HG03280 (cell line): ENCODE measurements at regions not wholly inside any gene's neighbourhood (a gene's known extent, or its start where the extent isn't known, plus 50 kb on each side); places are given as distances from the start of the nearest gene placed in this dataset.

Experiments
- ATAC-seq: cut with Tn5 transposase; IDR thresholded peaks from one replicate; pipeline ENCODE4 v1.9.1; 2021; ENCODE audit warnings: mild to moderate bottlenecking, moderate library complexity; ENCODE audit not compliant: unreplicated experiment

DNA sequence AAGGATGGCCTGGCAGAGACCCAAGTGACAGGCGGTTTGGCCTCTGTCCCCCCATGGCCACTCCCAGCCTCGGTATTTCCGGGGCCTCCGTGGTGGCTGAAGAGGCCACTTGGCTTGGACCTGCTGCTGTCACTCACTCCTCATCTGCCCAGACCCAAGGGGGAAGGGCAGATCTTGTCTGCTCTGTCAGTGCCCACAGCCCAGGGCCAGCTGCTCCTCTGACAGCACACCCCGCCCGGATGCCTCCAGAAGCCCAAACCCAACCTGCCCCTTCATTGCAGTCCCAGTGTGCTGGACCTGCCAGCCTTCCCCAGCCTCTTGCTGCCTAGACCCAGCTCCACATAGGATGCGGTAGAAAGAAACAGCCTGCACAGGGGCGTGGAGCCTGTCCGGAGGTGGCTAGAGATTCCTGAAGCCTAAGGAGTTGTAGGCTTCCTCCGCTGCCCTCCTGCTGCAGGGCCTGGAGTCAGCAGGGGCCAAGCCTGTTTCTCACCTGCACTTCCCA lies 52.0 kb downstream of the MAGEF1 start:
- no peak for ATAC-seq

DNA sequence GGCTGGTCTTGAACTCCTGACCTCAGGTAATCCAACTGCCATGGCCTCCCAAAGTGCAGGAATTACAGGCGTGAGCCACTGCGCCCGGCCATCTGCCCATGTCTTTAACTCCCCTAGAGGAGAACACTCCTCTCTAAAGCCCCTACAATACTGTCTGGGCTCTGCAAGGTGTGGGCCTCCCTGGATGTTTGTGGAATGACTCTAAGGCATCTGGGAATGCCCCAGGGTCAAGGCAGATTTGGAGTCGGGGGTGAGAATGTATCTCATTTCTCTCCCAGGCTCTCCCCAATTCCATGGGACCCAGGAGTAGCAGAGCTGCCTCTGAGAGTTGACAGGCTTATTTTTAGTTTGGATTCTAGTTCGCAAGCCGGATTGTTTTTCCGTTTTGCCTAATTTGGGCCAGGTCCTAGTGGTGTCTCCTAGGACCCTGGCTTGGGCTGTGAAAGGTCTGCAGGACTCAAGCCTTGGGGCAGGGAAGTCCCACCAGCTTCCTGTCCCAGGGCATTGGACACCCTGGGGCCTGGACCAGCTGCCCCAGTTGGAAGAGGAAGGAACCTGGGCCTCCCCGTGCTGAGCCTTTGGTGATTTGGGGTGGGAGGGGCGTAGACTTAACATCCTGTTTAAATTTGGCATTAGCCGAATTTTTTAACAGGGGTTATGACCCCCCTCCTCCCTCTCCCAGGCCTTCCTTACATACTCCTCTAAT lies 53.5 kb downstream of the MAGEF1 start:
- no peak for ATAC-seq

DNA sequence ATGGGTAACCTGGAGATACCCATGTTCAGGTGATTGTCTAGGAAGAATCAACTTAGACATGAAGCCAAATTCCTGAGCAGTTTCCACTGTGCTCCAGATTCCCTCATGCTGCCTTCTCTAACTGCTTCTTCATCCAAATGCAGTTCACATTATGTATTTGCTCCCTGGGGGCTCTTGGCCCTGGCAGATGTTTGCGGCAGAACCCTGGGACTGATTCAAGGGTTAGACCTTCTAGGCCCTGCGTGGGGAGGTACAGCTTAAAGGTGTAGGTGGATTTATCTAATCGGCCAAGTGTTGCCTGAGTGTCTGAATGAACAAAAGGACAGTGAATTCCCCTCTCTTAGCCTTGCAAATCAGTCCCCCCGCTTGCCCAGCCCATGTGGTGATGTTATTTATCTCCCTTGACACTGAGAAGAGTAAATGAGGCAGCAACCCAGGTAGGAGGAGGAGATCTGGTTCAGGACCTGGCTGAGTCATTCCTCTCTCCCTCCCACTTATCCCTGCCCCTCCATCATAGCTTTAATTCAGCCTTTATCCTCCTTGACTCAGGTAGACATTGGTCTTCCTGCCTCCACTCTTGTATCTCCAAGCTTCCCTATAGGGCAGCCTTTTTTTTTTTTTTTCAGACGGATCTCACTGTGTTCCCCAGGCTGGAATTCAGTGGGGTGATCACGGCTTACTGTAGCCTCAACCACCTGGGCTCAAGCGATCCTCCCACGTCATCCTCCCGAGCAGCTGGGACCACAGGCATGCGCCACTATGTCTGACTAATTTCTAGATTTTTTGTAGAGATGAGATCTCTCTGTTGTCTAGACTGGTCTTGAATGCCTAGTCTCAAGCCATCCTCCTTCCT lies 54.8 kb downstream of the MAGEF1 start:
- peak; percentile 83 for ATAC-seq

DNA sequence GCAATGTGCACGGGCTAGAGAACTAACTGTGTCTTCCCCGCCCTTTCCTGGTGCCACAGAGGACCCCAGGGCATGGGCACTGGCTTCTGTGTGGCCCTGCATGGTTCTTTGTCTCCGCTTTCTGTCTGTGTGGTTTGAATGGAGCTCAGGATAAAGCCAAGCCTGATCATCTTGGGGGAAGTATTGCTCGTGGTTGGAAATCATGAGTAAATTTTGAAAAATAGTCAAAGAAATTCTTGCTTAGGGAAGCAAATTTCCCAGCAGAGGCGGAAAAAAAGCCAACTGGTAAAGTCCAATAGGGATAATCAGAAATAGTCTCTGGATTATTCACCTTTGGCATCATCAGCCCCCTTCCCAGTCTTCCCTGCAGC lies 55.4 kb downstream of the MAGEF1 start:
- no peak for ATAC-seq

DNA sequence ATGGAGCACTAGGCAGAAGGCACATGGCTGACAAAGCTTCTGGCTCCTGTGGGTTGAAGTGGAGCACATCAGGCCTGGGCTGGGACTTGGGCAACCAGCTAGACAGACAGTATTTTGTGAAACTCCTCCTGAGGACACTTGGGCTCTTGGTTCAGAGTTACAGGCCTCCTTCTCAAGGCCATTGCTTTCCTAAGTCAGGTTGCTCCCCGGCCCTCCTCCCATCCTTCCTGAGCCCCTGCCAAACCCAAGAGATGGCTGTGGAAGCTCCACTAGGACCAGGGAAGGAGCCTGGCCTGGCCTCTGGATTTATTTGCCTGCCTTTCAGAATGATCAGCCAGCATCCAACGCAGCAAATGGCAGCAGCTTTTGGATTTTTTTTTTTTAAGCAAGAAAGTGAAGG lies 56.3 kb downstream of the MAGEF1 start:
- ATAC-seq: no peak

DNA sequence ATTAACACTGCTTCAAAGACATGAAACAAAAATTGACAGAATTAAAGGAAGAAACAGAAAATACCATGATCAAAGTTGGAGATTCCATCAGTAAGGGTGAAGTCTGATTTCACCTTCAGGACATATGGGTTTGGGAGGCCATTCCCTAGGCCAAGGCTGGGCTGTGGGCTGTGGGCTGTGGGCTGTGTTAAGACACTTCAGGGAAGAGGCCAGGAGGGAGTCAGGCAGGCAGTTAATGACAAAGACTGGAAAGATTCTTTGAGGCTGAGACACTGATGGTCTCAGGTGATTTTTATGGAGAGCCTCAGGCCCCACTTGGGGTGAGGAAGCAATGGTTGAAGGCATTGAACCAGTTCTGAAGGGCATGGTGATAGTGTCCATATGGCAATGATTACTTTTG lies 57.5 kb downstream of the MAGEF1 start:
- no peak for ATAC-seq

DNA sequence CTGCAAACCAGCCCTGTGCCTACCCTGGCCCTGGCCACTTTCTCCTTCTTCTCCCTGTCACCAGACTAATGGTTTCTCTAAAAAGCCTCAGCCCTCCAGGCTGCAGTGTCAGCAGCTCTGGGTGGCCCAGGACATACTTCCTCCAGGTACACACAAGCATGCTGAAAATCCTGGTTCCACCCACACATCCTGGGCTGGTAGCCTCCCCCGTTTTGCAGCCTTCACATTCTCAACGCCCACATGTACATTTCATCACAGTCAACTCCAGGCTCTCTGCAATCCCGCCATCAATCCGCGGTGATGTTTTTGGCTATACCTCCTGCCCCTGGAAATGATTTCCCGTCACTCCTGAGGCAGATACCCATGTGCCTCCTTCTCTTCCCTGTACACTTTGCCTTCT lies 59.4 kb downstream of the MAGEF1 start:
- ATAC-seq: no peak

DNA sequence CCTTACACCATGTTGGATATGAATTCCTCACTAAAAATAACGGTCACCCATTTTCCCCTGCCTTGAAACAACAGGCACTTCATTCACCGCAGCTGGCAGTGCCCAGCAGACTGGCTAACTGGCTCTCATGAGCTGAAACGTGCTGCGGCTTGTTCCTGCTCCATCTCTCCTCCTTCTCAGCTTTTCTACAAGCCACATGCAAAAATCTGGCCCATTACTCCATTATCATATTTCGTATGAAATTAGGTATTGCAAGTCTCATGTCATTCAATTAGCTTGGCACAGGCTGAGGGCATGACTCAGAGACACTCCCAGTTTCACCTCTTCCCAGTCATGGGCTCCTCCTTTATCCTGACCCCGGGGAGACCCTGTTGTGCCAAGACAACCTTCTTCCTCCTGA lies 60.0 kb downstream of the MAGEF1 start:
- no peak for ATAC-seq

DNA sequence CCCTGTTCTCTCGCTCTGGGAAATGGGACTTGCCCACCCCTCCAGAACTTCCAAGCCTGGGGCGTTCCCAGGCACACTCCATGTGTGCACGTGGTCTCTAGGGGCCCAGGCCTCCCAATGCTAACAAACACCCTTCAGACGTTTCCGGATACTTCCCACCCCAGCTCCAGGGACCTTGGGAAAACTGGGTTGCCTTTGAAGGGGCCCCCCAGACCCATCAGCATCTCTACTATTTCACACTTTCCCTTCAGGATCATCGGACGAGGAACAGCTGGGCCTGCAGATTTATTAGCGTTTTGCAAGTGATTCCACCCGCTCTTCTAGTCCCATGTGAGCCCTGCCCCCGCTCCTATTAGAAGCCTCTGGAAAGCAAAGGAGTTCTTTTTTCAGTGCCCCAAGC lies 63.2 kb downstream of the MAGEF1 start:
- ATAC-seq: no peak

DNA sequence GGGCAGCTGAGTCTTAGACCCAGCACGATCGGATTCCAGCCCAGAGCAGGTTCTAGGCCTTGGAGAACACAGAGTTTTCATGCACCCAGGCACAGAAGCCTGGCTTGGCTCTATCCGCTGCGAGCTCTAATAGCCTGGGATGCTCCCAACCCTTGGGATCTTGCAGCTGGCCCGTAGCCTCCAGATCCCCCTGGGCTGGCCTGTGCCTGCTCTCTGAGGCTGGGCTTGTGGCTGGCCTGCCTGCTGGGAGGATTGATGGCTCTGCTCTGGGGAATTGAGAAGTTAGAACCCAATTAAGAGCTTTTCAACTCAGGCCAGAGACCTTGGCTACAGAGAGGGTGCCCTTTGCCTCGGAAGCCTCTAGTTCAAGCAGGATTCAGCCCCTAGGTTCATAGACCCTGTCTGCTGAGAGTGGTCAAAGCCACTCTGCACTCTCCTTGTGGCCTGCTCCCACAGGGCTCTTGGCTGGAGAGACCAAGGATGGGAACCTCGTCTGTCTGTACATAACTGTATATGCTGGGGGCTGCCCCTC lies 64.4 kb downstream of the MAGEF1 start:
- no peak for ATAC-seq

DNA sequence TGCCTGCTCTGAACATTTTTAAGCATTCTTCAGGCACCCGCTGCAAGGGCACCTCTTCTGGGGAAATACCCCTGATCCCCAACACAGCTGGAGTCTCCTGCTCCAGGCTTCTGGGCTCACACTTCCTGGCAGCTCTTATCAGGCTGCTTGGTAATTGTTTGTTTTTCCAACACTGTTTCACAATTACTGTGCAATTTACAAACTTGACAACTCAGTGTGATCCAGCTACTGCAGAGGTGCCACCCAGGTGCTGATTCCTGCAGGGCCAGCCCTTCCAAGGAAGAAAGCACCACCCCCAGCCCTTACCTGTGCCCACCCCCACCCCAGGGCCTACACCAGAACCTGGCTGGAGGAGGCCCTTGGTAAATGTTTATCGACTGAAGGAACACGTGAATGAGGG lies 66.5 kb downstream of the MAGEF1 start:
- ATAC-seq: no peak

DNA sequence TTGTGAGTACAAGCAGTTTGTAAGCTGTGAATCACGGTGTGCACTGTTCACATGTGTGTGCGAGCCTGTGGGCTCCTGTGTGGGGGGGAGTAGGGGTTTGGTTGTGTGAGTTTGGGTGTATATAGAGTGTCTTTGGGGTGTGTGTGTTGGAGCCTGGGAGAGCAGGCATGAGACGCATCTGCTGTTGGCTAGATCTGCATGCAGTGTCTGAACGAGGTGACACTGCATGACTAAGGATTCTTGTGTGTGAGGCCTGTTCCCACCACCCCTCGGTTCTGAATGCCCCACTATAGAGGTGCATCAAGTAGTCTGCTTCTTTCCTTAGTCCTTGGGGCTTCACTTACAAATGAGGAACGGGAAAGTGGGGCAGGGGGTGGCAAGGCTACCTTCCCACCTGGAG lies 68.4 kb downstream of the MAGEF1 start:
- no peak for ATAC-seq

DNA sequence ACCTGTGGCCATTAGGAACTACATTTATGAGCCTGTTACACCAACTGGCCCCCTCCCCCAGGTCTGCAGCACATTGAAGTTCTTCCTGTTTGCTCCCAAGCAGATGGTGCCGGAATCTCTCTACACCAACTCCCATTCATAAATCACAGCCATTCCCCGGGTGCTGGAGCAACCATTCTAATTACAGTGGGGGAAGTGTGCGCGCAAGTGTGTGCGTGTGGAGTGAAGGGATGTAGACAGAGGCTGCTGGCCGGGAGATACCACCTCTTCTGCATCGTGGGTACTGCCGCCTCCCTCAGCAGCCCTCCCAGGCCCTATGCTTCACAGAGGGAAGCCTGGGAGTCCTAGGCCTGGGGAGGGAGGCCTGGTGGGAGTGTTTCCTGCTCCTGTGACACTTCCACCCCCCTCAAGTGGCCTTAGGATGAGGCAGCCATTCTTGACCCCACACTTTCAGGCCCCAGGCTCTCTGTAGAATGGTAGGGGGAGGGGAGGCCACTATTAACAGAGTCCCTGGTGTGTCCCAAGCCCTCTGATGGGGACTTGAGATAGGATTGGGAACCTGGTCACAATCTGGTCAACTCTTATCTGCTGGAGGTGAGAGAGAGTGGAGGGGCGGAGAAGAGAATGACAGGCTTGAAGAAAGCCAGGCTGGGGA lies 69.1 kb downstream of the MAGEF1 start:
- ATAC-seq: no peak

DNA sequence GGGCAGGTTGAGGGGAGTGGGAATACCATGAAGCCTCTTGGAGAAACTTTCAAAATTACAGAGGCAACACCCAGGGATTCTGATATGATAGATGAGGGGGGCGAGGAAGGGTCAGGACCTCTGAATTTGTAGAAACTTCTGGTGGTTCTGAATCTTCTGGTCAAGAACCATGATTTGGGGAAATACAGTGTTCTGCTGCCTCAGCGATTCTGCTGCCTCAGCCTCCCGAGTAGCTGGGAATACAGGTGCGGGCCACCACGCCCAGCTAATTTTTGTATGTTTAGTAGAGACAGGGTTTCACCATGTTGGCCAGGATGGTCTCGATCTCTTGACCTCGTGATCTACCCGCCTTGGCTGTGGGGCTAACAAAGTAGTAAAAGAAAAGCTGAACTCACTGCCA lies 70.4 kb downstream of the MAGEF1 start:
- ATAC-seq: no peak

DNA sequence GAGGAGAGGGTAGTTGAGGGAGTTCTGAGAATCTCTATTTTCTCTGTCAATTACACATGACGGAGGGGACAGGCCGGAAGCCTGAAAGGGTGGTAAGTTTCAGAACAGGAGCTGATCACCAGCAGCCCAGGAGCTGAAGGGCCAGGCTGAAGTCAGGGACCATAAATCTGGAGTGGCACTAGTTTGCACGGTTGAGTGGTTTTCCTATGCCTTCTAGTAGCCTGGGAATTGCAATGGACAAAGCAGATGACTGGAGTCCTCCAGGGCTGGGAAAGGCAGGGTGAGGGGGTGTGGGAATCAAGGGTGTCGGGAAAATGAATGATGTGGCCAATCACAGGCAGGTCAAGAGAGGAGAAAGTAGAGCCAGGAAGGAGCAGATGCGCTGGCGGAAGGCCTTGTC lies 72.5 kb downstream of the MAGEF1 start:
- no peak for ATAC-seq

DNA sequence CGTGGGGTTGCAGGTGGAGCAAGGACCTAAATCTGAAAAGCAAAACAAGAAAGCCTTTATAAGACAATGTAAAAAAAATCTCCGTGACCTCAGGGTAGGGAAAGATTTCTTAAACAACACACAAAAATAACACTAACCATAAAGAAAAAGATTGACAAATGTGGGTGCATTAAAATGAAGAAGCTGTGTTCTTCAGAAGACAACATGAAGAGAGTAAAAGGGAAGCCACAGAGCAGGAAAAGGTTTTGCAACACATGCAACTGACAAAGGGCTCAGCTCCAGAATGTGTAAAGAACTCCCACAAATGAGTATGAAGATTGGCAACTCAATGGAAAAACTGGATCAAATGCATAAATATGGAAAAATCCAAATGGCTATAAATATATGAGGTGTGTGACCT lies 74.2 kb downstream of the MAGEF1 start:
- no peak for ATAC-seq

DNA sequence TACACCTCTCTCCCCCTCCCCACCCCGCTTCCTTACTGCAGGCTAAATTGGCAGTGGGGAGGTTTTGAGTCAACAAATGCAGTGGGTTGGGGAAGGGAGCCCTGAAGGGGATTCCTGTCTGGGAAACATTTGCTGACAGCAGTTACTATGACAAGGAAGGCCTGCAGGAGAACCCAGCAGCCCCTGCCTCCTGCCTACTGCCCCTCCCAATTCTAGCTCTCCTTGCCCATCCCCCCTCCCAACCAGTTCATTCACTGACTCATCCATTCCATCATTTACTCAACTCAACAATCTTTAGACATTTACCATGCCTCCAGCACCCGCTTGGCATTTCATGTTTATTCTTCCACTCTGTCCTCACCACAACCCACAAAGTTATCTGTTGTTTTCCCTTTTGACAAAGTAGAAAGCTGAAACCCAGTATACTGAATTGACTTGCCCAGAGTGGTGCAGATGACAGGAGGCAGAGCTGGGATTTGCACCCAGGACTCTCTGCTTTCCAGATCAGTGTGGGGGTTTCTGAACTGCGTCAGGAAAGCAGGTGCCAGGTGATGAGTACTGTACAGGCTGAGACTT lies 75.0 kb downstream of the MAGEF1 start:
- no peak for ATAC-seq

DNA sequence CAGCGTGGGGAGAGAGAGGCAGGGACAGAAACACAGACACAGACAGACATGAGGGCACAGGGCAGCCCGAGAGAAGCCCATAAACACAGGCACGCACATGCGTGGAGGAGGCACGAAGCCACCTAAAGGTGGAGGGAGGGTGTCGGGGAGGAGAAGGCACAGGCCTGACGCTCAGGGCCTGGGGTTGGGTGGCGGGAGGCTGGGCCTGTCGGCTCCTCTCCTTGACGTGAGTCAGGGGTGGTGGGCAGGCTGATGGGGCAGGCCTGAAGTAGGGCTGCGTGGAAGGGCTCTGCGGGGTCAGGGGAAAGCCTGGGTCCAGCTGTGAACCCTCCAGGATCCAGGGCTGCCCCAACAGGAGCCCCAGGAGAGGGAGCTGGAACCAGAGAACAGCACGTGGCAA lies 74.2 kb downstream of the EPHB3 start:
- ATAC-seq: no peak

DNA sequence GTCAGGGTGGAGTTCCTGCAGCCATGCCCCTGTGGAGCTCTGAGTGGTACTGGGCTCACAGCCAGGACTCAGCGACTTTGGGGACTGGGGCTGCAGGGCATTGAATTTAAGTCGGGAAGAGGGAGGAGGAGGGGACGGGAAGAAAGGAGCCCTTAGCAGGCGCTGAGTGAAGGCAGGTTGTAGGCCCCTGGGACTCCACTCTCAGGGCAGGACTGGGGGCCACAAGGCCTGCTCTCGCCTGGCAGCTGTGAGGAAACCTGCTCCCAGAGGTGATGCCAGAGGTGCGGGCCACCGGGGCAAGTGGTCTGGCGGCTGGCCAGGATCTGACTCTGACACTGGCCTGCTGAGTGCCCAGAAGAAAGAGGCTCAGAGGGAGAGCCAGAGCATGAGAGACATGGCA lies 73.5 kb downstream of the EPHB3 start:
- no peak for ATAC-seq

DNA sequence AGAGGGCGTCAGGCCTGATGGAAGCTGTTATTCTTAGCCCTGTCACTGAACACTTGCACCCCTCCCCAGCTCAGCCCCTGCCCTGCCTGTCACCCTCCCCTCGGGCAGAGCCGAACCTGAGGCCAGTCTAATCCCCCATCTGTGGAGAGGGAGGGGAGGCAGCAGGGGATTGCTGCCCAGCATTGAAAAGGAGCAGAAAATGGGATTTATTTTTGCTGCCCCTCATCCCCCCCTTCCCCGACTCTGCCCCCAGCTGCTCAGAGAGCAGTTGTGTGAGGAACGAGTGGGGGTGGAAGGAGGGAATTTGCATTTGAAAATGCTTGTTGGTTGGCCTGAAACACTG lies 71.6 kb downstream of the EPHB3 start:
- no peak for ATAC-seq

DNA sequence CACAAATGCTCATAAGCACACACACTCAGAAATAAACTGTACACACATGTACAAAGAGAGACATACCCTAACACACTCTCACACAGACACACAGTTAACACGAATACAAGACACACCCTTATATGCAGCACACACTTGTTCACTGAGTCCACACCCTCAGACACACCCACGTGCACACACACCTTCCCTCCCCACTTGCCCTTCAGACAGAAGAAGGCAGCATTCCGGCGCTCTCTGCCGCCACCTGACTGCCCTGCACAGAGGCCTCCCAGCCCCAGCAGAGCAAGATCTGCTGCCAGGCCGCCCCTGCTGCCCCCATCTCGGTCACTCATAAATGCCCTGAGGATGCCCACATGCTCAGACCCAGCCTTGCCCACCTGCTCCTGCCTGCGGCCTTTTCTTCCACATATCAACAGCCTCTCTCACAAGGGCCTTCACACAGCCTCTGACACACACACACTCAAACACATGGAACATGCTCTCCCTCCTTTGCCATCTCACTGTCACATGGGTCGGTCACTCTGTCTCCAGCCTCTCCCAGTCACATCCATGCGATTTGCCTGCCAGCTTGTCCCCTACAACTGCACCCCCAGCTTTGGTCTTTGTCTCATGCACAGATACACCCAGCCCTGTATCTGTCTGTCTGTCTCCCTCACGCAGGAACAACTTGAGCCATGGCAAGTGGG lies 71.1 kb downstream of the EPHB3 start:
- ATAC-seq: no peak
